GM21526 (cell line): ENCODE measurements at regions not wholly inside any gene's neighbourhood (a gene's known extent, or its start where the extent isn't known, plus 50 kb on each side); places are given as distances from the start of the nearest gene placed in this dataset.

ENCODE experiments used
- ATAC-seq: cut with Tn5 transposase; IDR thresholded peaks from one replicate; pipeline ENCODE4 v1.9.1; 2021; ENCODE audit warnings: moderate library complexity; ENCODE audit not compliant: unreplicated experiment, low FRiP score

DNA sequence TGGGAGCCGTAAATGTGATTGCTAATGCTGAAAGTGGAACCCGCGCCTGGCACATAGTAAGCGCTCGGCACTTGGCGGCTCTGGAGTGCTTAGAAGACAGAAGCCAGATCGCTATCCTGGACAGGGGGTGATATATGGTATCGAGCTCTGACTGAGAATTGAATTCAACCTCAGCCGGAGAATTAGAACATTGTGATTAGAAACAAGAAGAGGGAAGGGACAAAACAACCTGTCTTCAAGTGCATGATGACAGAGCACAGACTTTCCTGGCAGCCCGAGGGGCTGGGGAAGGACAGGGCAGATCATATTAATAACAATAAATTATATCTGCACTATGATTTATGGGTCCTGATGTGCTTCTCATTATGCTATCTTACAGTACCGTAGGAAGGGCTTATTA, 66.9 kb upstream of the TBX3 start:
- ATAC-seq, result no peak

DNA sequence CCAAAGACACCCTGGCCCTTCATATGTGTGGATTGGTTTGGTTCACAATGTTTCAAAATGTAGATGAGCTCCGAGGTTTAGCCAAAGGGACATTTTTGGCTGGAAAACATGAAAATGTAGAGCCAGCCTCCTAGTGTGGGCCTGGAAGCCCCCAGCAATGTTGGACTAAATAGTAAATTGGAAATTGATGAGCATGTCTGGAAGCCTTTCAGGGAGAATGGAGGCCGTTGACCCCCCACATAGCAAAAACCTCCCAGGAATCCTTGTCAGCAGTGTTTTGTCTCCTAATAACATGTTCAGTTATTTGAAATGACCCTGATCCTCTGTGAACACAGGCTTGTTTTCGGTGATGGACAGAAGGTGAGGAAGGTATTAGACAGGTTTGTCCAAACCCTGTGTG, 65.1 kb upstream of the TBX3 start:
- ATAC-seq, result no peak

DNA sequence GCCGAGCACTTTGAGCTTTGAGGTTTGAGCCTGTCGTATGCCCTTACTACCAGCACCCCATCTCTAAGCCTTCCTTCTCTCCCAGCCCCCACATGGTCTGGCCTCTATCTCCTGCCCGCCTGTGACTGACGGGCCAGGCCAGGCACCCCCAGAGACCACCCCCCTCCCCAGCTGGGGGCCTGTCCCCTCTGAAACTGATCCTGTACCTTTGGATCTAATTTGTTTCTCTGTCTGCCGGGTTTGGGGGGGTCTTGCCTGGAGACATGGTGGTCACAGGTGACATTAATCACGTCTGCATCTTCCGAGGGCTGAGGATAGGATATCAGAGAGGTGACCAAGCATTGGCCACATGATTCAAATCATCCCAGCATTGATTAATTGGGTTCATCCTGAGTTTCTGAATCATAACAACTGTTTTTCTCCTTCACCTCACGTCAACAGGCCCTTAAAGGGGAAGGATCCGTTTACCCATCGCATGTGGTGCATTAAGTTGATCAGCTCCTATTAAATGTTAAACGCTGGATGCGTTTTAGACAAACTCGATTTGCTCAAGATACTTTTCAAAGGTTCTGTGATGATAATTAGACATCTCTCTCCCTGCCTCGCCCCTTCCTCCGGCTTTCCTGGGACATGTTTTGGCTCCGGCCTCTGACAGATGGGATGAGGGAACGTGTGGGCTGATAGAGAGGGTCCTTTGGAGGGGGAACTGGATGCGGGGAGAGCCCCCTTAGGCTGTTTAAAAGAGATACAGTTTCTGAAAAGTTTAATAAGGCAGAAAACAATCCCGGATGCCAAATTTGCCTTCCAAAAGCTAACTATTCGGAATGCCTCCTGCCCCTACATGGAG, 63.3 kb upstream of the TBX3 start:
- no peak for ATAC-seq

- ATAC-seq, result no peak
Observed at GRCh38 chr12:114746297-114747011, 62.5 kb upstream of the TBX3 start.

- ATAC-seq, result no peak
Observed at GRCh38 chr12:114744691-114745090, 60.7 kb upstream of the TBX3 start.

DNA sequence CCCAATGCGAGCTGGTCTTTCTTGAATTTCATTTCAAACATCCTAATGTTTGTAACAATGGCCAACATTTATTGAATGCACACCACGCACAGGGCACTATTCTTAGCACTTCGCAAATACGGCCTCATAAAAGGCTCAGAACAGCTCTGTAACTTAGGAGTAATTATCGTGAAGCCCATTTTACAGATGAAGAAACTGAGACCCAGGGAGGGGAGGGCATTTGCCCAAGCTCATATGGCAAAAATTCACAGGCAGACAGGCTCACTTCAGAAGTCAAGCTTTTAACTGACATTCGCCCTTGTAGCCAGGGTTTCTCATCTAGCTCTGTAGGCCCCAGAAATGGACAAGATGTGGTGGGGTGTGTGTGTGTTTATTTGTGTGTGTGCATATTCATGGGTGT, 60.3 kb upstream of the TBX3 start:
- ATAC-seq, result no peak

DNA sequence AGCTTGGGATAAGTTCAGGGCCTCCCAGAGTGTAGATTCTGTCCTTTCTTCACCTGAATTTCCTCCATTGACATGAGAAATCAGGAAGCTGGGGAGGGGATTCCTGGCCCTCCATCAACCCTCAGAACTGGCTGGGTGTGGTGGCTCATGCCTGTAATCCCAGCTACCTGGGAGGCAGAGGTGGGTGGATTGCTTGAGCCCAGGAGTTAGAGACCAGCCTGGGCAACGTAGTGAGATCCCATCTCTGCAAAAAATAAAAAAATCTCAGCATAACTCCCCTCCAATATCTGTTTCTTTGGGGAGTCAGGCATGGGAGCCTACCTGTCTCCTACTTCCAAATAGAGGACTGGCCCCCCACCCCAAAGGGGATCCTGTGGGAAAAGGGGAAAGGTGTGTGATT, 59.8 kb upstream of the TBX3 start:
- no peak for ATAC-seq

- no peak for ATAC-seq
Observed at GRCh38 chr12:114743289-114743688, 59.3 kb upstream of the TBX3 start.

GRCh38 chr12:114742363-114742762, 58.4 kb upstream of the TBX3 start:
- ATAC-seq, result no peak

- ATAC-seq, result no peak
Observed at GRCh38 chr12:114741940-114742339, 58.0 kb upstream of the TBX3 start.

- ATAC-seq, result no peak
Observed at GRCh38 chr12:114740448-114740847, 56.5 kb upstream of the TBX3 start.

DNA sequence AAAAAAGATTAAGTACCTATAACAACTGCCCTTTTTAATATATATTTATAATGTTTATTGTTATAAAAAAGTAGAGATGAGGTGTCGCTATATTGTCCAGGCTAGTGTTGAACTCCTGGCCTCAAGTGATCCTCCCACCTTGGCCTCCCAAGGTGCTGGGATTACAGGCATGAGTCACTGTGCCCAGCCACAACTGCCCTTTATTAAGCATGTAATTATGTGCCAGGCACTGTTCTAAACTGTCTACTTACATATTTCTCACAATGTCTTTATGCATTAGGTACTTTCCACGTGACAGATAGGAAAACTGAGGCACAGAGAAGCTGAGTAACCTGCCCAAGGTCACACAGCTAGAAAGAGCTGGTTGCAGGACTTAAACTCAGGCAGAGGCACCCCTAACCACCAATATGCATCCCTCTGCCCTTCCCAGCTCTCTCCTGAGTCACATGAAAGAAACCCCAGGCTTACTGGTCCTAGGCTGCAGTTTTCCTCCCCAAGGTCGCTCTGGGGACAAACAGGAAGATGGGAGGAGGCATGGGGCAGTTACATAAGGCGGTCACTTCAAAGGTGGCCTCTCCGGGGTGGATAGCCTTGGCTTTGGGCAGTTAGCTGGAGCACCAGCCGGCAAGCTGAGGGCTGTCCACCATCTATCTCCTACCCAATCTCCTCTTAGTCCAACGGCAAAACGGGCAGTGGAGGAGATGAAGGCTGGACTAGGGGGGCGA, 54.6 kb upstream of the TBX3 start:
- ATAC-seq, result no peak

- no peak for ATAC-seq
Observed at GRCh38 chr12:114735680-114736374, 51.9 kb upstream of the TBX3 start.

DNA sequence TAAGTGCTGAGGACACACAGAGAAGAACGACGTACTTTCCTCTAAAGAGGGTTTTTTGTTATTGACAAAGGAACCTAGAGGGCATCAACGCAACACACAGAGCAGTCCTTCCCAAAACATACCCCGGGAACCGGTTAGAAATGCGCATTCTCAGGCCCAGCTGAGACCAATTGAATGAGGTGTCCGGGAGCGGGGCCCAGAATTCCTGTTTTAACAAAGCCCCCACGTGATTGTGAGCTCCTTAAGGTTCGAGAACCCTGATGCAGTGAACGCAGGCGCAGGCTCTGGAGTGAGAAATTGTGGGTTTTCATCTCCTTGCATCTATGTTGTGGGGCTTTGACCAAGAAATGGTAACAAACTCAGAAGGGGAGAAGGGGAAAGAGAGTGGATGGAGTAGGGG, 51.0 kb upstream of the TBX3 start:
- ATAC-seq, result no peak

DNA sequence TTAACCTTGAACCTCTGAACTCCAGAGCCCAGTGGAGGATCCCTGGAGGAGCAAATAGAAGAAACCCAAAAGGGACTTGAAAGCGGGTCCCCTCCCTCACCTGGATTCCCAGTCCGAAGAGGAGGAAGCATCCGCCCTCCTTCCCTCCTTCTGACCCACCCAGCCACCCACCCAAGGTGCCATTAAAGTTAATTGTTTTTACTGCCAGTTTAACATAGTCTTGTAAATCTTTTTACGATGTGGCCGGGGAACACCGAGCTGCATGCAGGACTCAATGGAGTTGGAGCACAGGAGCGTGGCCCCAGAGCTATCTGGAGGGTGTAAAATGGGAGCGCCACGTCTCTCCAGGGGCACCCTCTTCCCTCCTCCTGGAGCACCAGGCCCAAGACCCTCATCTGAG, 49.9 kb upstream of the TBX3 start:
- ATAC-seq, result no peak
